CD4-positive, CD25-positive, alpha-beta regulatory T cell (primary cell): ENCODE measurements at regions not wholly inside any gene's neighbourhood (a gene's known extent, or its start where the extent isn't known, plus 50 kb on each side); places are given as distances from the start of the nearest gene placed in this dataset.

Experiments
- ATAC-seq, 2 donors: fragments of 150-1000 bp; cut with Tn5 transposase; one replicate each; pipeline ENCODE4 v1.10.0; 2021; ENCODE audit warnings: low read depth in 2 of 2, moderate number of reproducible peaks in 2 of 2, moderate library complexity in 1 of 2
- DNase-seq, 3 donors: peaks; one replicate each; pipeline versions ENCODE4 v3.0.0 to v3.0.0-alpha.2; 2012 to 2022; ENCODE audit warnings: mixed read lengths in 1 of 3
- H3K27ac ChIP-seq: one replicate; pipeline ENCODE4 v1.7.0; 2013; ENCODE audit warnings: mild to moderate bottlenecking, low read length; ENCODE audit not compliant: insufficient read depth, poor library complexity, severe bottlenecking
- H3K27me3 ChIP-seq: one replicate; pipeline ENCODE4 v1.7.0; 2013; ENCODE audit warnings: low read length; ENCODE audit not compliant: control insufficient read depth, insufficient read depth
- H3K36me3 ChIP-seq: one replicate; pipeline ENCODE4 v1.7.0; 2013; ENCODE audit warnings: mild to moderate bottlenecking, low read length, moderate library complexity; ENCODE audit not compliant: control insufficient read depth, insufficient read depth
- H3K4me1 ChIP-seq: 2 replicates; pipeline ENCODE4 v1.7.0; 2013; ENCODE audit warnings: mild to moderate bottlenecking, low read length; ENCODE audit not compliant: insufficient read depth, control insufficient read depth, poor library complexity, severe bottlenecking
- H3K4me3 ChIP-seq: one replicate; pipeline ENCODE4 v1.7.0; 2013; ENCODE audit warnings: low read depth, mild to moderate bottlenecking, low read length, moderate library complexity
- H3K9me3 ChIP-seq, 2 experiments: 1 replicate in 1 of 2; 2 replicates in 1 of 2; pipeline ENCODE4 v1.7.0; 2013; ENCODE audit warnings: low read length in 2 of 2, mild to moderate bottlenecking in 1 of 2, moderate library complexity in 1 of 2; ENCODE audit not compliant: control insufficient read depth in 2 of 2
- H3K27ac Mint-ChIP-seq, 3 donors: one replicate each; pipeline ENCODE4 v1.8.0; 2020 to 2022; ENCODE audit warnings: mild to moderate bottlenecking in 3 of 3, mixed read lengths in 3 of 3, moderate library complexity in 2 of 3
- H3K27me3 Mint-ChIP-seq: one replicate; pipeline ENCODE4 v1.8.0; 2022; ENCODE audit warnings: mild to moderate bottlenecking, mixed read lengths
- H3K36me3 Mint-ChIP-seq: one replicate; pipeline ENCODE4 v1.8.0; 2020; ENCODE audit warnings: mixed read lengths
- H3K4me1 Mint-ChIP-seq, 4 donors: one replicate each; pipeline ENCODE4 v1.8.0; 2020 to 2022; ENCODE audit warnings: mixed read lengths in 4 of 4, mild to moderate bottlenecking in 1 of 4
- H3K4me3 Mint-ChIP-seq, 4 donors: one replicate each; pipeline ENCODE4 v1.8.0; 2020 to 2022; ENCODE audit warnings: mild to moderate bottlenecking in 4 of 4, mixed read lengths in 4 of 4, moderate library complexity in 3 of 4
- H3K9me3 Mint-ChIP-seq, 7 donors: one replicate each; pipeline ENCODE4 v1.8.0; 2020 to 2022; ENCODE audit warnings: mixed read lengths in 7 of 7, mild to moderate bottlenecking in 3 of 7, moderate library complexity in 2 of 7

DNA sequence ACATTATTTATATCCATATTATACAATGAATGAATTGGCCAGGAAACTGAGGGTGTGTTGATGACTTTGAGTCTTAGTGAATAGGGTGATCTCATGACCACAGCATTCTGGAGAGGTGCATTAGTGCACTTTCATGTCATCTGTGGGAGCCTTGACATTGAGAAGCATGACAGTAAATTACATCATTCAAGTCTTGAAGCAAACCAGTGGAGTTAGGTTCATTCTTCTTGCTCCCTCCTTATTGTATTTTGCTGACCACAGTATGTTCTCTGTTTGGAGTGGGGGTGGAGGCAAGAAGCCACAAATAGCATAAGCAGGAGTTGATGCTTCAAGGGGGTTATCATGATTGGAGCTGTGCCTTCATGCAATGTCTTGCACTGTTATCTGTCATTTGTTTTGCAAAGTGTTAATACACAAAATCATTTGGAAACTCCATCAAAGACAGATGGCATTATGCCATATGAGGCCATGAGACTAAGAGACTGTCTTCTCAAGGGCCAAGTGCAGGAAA lies 680.2 kb downstream of the NYAP2 start:
- no peak overlapping the region for H3K4me3 Mint-ChIP-seq
- Histone ChIP-seq H3K27ac (no peak overlapping the region), H3K9me3 (no peaks in the 10 kb centered on the region), H3K27me3 (no peaks in the 10 kb centered on the region), H3K4me3 (no peak overlapping the region), H3K4me1 (no peaks in the 10 kb centered on the region), H3K36me3 (no peaks in the 10 kb centered on the region)
- peaks cover 0 to 4% (median 0%) of the 10 kb centered on the region in 7 donors for H3K9me3 Mint-ChIP-seq
- no peaks in the 10 kb centered on the region for H3K27me3 Mint-ChIP-seq
- no peak overlapping the region for H3K27ac Mint-ChIP-seq
- ATAC-seq (no peak), DNase-seq (no peak)
- no peaks in the 10 kb centered on the region for H3K36me3 Mint-ChIP-seq
- H3K4me1 Mint-ChIP-seq = no peaks in the 10 kb centered on the region

DNA sequence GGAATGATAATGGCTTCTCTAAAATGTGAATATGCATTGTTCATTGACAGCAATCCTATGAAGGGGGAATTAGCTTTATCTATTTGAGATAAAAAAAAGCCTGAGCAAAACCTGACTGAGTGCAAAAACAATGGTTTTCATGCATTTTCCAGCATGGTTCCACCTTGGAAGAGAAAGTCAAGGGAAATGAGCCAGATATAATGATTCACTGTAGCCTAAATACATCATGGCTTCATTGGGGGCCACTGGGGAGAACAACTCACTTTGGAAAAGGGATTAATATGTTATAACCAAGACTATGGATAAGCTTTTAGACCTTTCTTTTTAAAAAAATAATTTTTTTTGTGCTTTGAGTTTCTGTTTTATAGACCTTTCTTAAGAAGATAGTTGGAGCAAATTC lies 679.7 kb downstream of the NYAP2 start:
- no peaks in the 10 kb centered on the region for H3K4me1 ChIP-seq
- no peaks in the 10 kb centered on the region for H3K27me3 ChIP-seq
- Mint-ChIP-seq H3K4me1 (no peaks in the 10 kb centered on the region), H3K36me3 (no peaks in the 10 kb centered on the region), H3K4me3 (no peak overlapping the region), H3K27me3 (no peaks in the 10 kb centered on the region), H3K9me3 (peaks cover 0 to 4% (median 0%) of the 10 kb centered on the region in 7 donors), H3K27ac (no peak overlapping the region)
- H3K9me3 ChIP-seq = no peaks in the 10 kb centered on the region
- no peak overlapping the region for H3K27ac ChIP-seq
- no peak overlapping the region for H3K4me3 ChIP-seq
- ATAC-seq (no peak), DNase-seq (no peak)
- no peaks in the 10 kb centered on the region for H3K36me3 ChIP-seq

DNA sequence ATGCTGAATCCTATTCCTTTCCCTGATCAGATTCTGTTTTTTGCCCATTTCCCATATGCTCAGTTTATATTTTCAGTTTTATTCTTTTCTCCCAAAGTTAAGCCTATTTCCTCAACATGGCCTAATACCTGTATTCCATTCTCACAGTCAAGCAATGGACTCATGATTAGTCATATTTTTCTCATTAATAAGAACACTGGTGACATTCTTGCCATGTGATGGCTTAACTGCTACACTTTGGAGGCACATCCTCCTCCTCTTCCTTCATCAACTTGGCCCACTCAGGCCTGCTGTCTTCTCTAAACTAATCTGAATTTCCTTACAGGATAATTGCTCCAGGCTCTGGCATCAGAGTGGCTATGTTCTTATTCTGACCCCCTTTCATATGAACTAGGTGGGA lies 679.2 kb downstream of the NYAP2 start:
- no peak overlapping the region for H3K27ac Mint-ChIP-seq
- Histone ChIP-seq H3K4me3 (no peak overlapping the region), H3K36me3 (no peaks in the 10 kb centered on the region), H3K4me1 (no peaks in the 10 kb centered on the region), H3K9me3 (no peaks in the 10 kb centered on the region), H3K27ac (no peak overlapping the region), H3K27me3 (no peaks in the 10 kb centered on the region)
- no peaks in the 10 kb centered on the region for H3K4me1 Mint-ChIP-seq
- no peaks in the 10 kb centered on the region for H3K27me3 Mint-ChIP-seq
- no peaks in the 10 kb centered on the region for H3K36me3 Mint-ChIP-seq
- DNase-seq = no peak
- ATAC-seq = no peak
- H3K4me3 Mint-ChIP-seq = no peak overlapping the region
- H3K9me3 Mint-ChIP-seq = peaks cover 0 to 4% (median 0%) of the 10 kb centered on the region in 7 donors

GRCh38 chr2:226077841-226078240 lies 678.3 kb downstream of the NYAP2 start:
- Mint-ChIP-seq H3K27ac (no peak overlapping the region), H3K27me3 (no peaks in the 10 kb centered on the region), H3K4me1 (no peaks in the 10 kb centered on the region), H3K36me3 (no peaks in the 10 kb centered on the region), H3K4me3 (no peak overlapping the region), H3K9me3 (peaks cover 0 to 2% (median 0%) of the 10 kb centered on the region in 7 donors)
- H3K9me3 ChIP-seq = no peaks in the 10 kb centered on the region
- ATAC-seq = no peak
- H3K27ac ChIP-seq = no peak overlapping the region
- no peaks in the 10 kb centered on the region for H3K4me1 ChIP-seq
- no peak overlapping the region for H3K4me3 ChIP-seq
- no peaks in the 10 kb centered on the region for H3K27me3 ChIP-seq
- H3K36me3 ChIP-seq = no peaks in the 10 kb centered on the region
- DNase-seq = no peak

DNA sequence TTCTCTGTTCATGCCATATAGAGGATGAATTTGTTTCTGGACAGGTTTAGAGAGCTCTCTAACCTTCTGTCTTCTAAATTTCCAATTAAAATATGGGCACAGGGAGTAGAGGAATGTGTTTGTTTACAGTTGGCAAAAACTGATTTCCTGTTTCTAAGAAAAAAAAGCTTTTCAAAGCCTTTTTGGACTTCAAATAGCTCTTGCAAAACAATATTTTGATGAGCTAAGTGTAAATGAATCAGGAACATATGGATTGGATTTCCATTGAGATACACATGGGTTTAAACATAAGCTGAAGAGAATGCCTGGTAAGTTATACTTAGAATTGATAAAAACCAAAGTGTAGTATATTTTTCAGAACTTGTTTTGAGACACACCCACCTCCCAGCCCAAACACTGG lies 677.5 kb downstream of the NYAP2 start:
- Mint-ChIP-seq H3K27me3 (no peaks in the 10 kb centered on the region), H3K4me1 (no peaks in the 10 kb centered on the region)
- H3K36me3 ChIP-seq = no peaks in the 10 kb centered on the region

DNA sequence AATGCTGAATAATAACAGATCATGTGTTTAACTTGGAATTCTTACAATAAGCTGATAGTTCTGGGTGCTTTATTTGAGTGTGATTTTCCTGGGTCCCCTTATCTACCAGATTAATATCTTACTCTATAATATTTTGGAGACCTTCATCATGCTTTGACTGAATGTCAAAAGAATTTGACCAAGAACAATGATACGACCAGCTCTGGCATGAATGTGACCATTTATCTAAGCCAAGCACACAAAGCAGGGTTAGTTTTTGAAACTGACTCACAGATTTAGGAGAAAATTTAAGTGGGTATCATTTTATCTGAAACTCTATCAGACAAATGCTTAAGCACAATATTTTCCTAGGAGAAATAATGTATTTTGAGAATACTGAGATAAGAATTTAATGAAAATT lies 677.0 kb downstream of the NYAP2 start:
- no peaks in the 10 kb centered on the region for H3K4me1 ChIP-seq
- H3K36me3 ChIP-seq = no peaks in the 10 kb centered on the region
- H3K9me3 Mint-ChIP-seq = peaks cover 0 to 2% (median 0%) of the 10 kb centered on the region in 7 donors
- H3K4me3 ChIP-seq = no peak overlapping the region
- DNase-seq (no peak), ATAC-seq (no peak)
- no peaks in the 10 kb centered on the region for H3K27me3 ChIP-seq
- H3K36me3 Mint-ChIP-seq = no peaks in the 10 kb centered on the region
- no peaks in the 10 kb centered on the region for H3K9me3 ChIP-seq
- no peaks in the 10 kb centered on the region for H3K27me3 Mint-ChIP-seq
- H3K4me1 Mint-ChIP-seq = no peaks in the 10 kb centered on the region
- H3K27ac Mint-ChIP-seq = no peak overlapping the region
- no peak overlapping the region for H3K27ac ChIP-seq
- H3K4me3 Mint-ChIP-seq = no peak overlapping the region

More for the DNA sequence above, 677.5 kb downstream of the NYAP2 start:
- peaks cover 0 to 2% (median 0%) of the 10 kb centered on the region in 7 donors for H3K9me3 Mint-ChIP-seq
- ATAC-seq (no peak), DNase-seq (no peak)
- Histone ChIP-seq H3K4me1 (no peaks in the 10 kb centered on the region), H3K27ac (no peak overlapping the region), H3K27me3 (no peaks in the 10 kb centered on the region), H3K9me3 (no peaks in the 10 kb centered on the region), H3K4me3 (no peak overlapping the region)
- H3K4me3 Mint-ChIP-seq = no peak overlapping the region
- H3K36me3 Mint-ChIP-seq = no peaks in the 10 kb centered on the region
- no peak overlapping the region for H3K27ac Mint-ChIP-seq

- DNase-seq (no peak), ATAC-seq (no peak)
- no peak overlapping the region for H3K4me3 Mint-ChIP-seq
- no peaks in the 10 kb centered on the region for H3K4me1 Mint-ChIP-seq
- no peaks in the 10 kb centered on the region for H3K36me3 Mint-ChIP-seq
- no peaks in the 10 kb centered on the region for H3K27me3 Mint-ChIP-seq
- Histone ChIP-seq H3K36me3 (no peaks in the 10 kb centered on the region), H3K9me3 (no peaks in the 10 kb centered on the region), H3K27me3 (no peaks in the 10 kb centered on the region), H3K27ac (no peak overlapping the region), H3K4me3 (no peak overlapping the region), H3K4me1 (no peaks in the 10 kb centered on the region)
- H3K9me3 Mint-ChIP-seq = peaks cover 0 to 2% (median 0%) of the 10 kb centered on the region in 7 donors
- H3K27ac Mint-ChIP-seq = no peak overlapping the region
These were observed 674.9 kb downstream of the NYAP2 start for GRCh38 chr2:226074391-226074790.

DNA sequence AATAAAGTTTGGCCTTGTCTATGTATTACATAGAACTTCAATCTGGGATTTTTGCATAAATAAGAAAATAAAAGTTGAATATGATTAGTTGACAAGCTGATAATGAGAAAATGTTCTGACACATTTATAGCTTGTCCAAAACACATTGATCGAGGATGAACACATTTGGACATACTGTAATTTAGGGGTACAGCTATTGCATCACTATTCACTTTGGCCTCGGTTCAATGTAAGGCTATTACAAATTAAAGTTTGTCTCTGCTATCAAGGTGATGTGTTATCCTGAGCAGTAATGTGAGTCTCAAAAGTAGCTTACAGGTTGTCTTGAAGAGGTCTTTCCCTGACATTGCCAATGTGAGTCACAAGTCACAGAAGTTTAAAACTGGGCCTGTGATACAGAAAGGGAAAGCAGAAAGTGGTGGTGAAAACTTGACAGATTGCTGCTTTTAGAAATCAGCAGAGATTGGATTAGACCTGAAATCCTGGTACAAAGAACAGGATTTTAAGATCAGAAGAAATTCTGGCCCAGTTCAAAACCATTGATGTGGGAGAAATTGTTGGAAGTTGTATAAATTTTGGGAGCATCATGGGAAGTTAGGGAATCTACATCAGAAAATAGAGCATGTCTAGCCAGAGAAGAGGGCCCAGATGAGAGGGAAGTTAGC lies 674.1 kb downstream of the NYAP2 start:
- H3K4me3 Mint-ChIP-seq = no peak overlapping the region

More for the DNA sequence above, 674.1 kb downstream of the NYAP2 start:
- no peak overlapping the region for H3K4me3 ChIP-seq
- peaks cover 0 to 2% (median 0%) of the 10 kb centered on the region in 7 donors for H3K9me3 Mint-ChIP-seq
- no peak overlapping the region for H3K27ac ChIP-seq
- H3K4me1 Mint-ChIP-seq = no peaks in the 10 kb centered on the region
- ATAC-seq = no peak
- DNase-seq = no peak
- no peaks in the 10 kb centered on the region for H3K4me1 ChIP-seq
- H3K36me3 Mint-ChIP-seq = no peaks in the 10 kb centered on the region
- H3K36me3 ChIP-seq = no peaks in the 10 kb centered on the region
- H3K27me3 Mint-ChIP-seq = no peaks in the 10 kb centered on the region
- H3K27ac Mint-ChIP-seq = no peak overlapping the region
- H3K9me3 ChIP-seq = no peaks in the 10 kb centered on the region
- H3K27me3 ChIP-seq = no peaks in the 10 kb centered on the region
